ENCODE measurements at regions not wholly inside any gene's neighbourhood (a gene's known extent, or its start where the extent isn't known, plus 50 kb on each side); places are given as distances from the start of the nearest gene placed in this dataset.
"Not testable (repeated sequence)": the region's sequence is repeated elsewhere in the genome, so short reads cannot be mapped to it uniquely, and the experiment has no call there.

- TF ChIP-seq, protein P1, sequence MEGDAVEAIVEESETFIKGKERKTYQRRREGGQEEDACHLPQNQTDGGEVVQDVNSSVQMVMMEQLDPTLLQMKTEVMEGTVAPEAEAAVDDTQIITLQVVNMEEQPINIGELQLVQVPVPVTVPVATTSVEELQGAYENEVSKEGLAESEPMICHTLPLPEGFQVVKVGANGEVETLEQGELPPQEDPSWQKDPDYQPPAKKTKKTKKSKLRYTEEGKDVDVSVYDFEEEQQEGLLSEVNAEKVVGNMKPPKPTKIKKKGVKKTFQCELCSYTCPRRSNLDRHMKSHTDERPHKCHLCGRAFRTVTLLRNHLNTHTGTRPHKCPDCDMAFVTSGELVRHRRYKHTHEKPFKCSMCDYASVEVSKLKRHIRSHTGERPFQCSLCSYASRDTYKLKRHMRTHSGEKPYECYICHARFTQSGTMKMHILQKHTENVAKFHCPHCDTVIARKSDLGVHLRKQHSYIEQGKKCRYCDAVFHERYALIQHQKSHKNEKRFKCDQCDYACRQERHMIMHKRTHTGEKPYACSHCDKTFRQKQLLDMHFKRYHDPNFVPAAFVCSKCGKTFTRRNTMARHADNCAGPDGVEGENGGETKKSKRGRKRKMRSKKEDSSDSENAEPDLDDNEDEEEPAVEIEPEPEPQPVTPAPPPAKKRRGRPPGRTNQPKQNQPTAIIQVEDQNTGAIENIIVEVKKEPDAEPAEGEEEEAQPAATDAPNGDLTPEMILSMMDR (IDR thresholded peaks at IDR 0.05) = no peak
- TF ChIP-seq POLR2A (IDR thresholded peaks at IDR 0.05) = no peak
- 77 to 80% methylated on average over 6 of the region's 6 CpGs for WGBS, 2 donors
- no peak for DNase-seq (ENCODE audit: low spot score in 2 of 2)
- H3K4me3 ChIP-seq (ENCODE audit: low read depth, poor library complexity, severe bottlenecking) = no peak overlapping the region
- intact Hi-C loops (cut with DNase I; ENCODE audit: low total_unique reads) = no loop called here
These were observed 227.3 kb downstream of the NMUR2 start for GRCh38 chr5:152177626-152178349.

GRCh38 chr5:152171888-152172287 is 233.2 kb downstream of the NMUR2 start:
- H3K4me3 ChIP-seq (ENCODE audit: low read depth, poor library complexity, severe bottlenecking) = no peak overlapping the region
- 83 to 86% methylated on average over 1 of the region's 1 CpG for WGBS, 2 donors
- intact Hi-C loops (cut with DNase I; ENCODE audit: low total_unique reads) = no loop called here
- TF ChIP-seq, protein P1 (IDR thresholded peaks at IDR 0.05) = no peak
- TF ChIP-seq POLR2A (IDR thresholded peaks at IDR 0.05) = no peak
- no peak for DNase-seq (ENCODE audit: low spot score in 2 of 2)

- intact Hi-C loops (cut with DNase I; ENCODE audit: low total_unique reads) = no loop called here
- no peak for DNase-seq (ENCODE audit: low spot score in 2 of 2)
- H3K4me3 ChIP-seq (ENCODE audit: low read depth, poor library complexity, severe bottlenecking) = no peak overlapping the region
- TF ChIP-seq, protein P1 (IDR thresholded peaks at IDR 0.05) = no peak
- TF ChIP-seq POLR2A (IDR thresholded peaks at IDR 0.05) = no peak
- WGBS, 2 donors = 27 to 38% methylated on average over 4 of the region's 4 CpGs
These were observed 234.7 kb downstream of the NMUR2 start for GRCh38 chr5:152170350-152170749.

GRCh38 chr5:152164860-152165259 is 240.2 kb upstream of the GLRA1 start:
- H3K4me3 ChIP-seq (ENCODE audit: low read depth, poor library complexity, severe bottlenecking) = no peak overlapping the region
- no peak for DNase-seq (ENCODE audit: low spot score in 2 of 2)
- intact Hi-C loops (cut with DNase I; ENCODE audit: low total_unique reads) = no loop called here
- no peak for TF ChIP-seq POLR2A (IDR thresholded peaks at IDR 0.05)
- TF ChIP-seq, protein P1 (IDR thresholded peaks at IDR 0.05) = no peak
- WGBS, 2 donors = 62 to 63% methylated on average over 2 of the region's 2 CpGs

DNA sequence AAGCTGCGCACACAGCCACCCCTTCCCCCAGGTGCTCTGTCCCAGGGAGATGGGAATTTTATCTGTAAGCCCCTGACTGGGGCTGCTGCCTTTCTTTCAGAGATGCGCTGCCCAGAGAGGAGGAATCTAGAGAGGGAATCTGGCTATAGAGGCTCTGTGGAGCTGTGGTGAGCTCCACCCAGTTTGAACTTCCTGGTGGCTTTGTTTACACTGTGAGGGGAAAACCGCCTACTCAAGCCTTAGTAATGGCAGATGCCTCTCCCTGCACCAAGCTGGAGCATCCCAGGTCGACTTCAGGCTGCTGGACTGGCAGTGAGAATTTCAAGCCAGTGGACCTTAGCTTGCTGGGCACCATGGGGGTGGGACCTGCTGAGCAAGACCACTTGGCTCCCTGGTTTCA is 235.2 kb upstream of the GLRA1 start:
- H3K4me3 ChIP-seq (ENCODE audit: low read depth, poor library complexity, severe bottlenecking); intact Hi-C loops (cut with DNase I; ENCODE audit: low total_unique reads): not testable (repeated sequence)
- 72 to 82% methylated on average over 3 of the region's 4 CpGs for WGBS, 2 donors

DNA sequence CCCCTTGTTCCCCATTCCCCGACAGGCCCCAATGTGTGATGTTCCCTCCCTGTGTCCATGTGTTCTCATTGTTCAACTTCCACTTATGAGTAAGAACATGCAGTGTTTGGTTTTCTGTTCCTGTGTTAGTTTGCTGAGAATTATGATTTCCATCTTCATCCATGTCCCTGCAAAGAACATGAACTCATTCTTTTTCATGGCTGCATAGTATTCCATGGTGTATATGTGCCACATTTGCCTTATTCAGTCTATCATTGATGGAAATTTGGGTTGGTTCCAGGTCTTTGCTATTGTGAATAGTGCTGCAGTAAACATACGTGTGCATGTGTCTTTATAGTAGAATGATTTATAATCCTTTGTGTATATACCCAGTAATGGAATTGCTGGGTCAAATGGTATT is 229.8 kb upstream of the GLRA1 start:
- WGBS, 2 donors = 90 to 93% methylated on average over 2 of the region's 2 CpGs
- intact Hi-C loops (cut with DNase I; ENCODE audit: low total_unique reads); H3K4me3 ChIP-seq (ENCODE audit: low read depth, poor library complexity, severe bottlenecking); DNase-seq (ENCODE audit: low spot score in 2 of 2): not testable (repeated sequence)

More for the DNA sequence above, 235.2 kb upstream of the GLRA1 start:
- DNase-seq (ENCODE audit: low spot score in 2 of 2) = not testable (repeated sequence)

DNA sequence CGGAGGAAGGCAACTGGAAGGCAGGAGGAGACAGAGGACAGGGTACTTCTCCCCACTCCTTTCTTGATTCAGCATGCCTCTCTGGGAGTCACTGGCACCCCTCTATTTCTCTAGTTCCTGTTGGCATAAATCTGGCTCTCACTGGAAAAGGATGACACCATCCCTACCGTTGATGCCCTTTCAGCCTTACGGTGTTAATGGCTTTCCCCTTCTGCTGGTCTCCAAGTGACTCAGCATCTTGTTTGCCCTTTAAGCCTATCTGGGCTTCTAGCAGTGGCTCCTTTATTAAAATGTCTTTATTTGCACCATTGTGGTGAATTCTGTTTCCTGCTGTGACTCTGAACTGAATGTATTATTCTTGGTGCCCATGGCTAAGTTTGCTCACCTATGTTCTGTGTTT is 227.3 kb upstream of the GLRA1 start:
- intact Hi-C loops (cut with DNase I; ENCODE audit: low total_unique reads) = no loop called here
- TF ChIP-seq, protein P1 (IDR thresholded peaks at IDR 0.05) = no peak
- no peak for TF ChIP-seq POLR2A (IDR thresholded peaks at IDR 0.05)
- H3K4me3 ChIP-seq (ENCODE audit: low read depth, poor library complexity, severe bottlenecking) = no peak overlapping the region
- WGBS, 2 donors = 80 to 87% methylated on average over 3 of the region's 3 CpGs
- no peak for DNase-seq (ENCODE audit: low spot score in 2 of 2)
